ENCODE measurements at regions not wholly inside any gene's neighbourhood (a gene's known extent, or its start where the extent isn't known, plus 50 kb on each side); places are given as distances from the start of the nearest gene placed in this dataset.

GRCh38 chr16:86202267-86202666 lies 303.3 kb downstream of the IRF8 start:
- TF ChIP-seq MYC (IDR thresholded peaks at IDR 0.05; ENCODE audit: low read depth, low read length) (no peak), MAX (IDR thresholded peaks at IDR 0.05; ENCODE audit: low read depth, low read length) (no peak), POLR2A (IDR thresholded peaks at IDR 0.05; ENCODE audit: extremely low read depth, insufficient read length) (no peak), CTCF (IDR thresholded peaks at IDR 0.05; ENCODE audit: low read depth, low read length) (no peak)
- no peak for DNase-seq (ENCODE audit: low read depth)
- no peak overlapping the region for H3K4me3 ChIP-seq (ENCODE audit: low read depth, low read length)

- TF ChIP-seq CTCF (IDR thresholded peaks at IDR 0.05; ENCODE audit: low read depth, low read length): no peak
- TF ChIP-seq POLR2A (IDR thresholded peaks at IDR 0.05; ENCODE audit: extremely low read depth, insufficient read length): no peak
- no peak for TF ChIP-seq MYC (IDR thresholded peaks at IDR 0.05; ENCODE audit: low read depth, low read length)
- H3K4me3 ChIP-seq (ENCODE audit: low read depth, low read length): no peak overlapping the region
- no peak for DNase-seq (ENCODE audit: low read depth)
These were observed 303.9 kb downstream of the IRF8 start for GRCh38 chr16:86202760-86203426.

- TF ChIP-seq MYC (IDR thresholded peaks at IDR 0.05; ENCODE audit: low read depth, low read length) (no peak), CTCF (IDR thresholded peaks at IDR 0.05; ENCODE audit: low read depth, low read length) (no peak), MAX (IDR thresholded peaks at IDR 0.05; ENCODE audit: low read depth, low read length) (no peak), POLR2A (IDR thresholded peaks at IDR 0.05; ENCODE audit: extremely low read depth, insufficient read length) (no peak)
- DNase-seq (ENCODE audit: low read depth): no peak
- no peak overlapping the region for H3K4me3 ChIP-seq (ENCODE audit: low read depth, low read length)
These were observed 304.8 kb downstream of the IRF8 start for GRCh38 chr16:86203557-86204275.

- no peak for TF ChIP-seq MYC (IDR thresholded peaks at IDR 0.05; ENCODE audit: low read depth, low read length)
- no peak for DNase-seq (ENCODE audit: low read depth)
- H3K4me3 ChIP-seq (ENCODE audit: low read depth, low read length): no peak overlapping the region
These were observed 304.6 kb upstream of the FOXF1 start for GRCh38 chr16:86205521-86206245.

GRCh38 chr16:86207350-86207749 lies 303.0 kb upstream of the FOXF1 start:
- DNase-seq (ENCODE audit: low read depth): no peak
- TF ChIP-seq POLR2A (IDR thresholded peaks at IDR 0.05; ENCODE audit: extremely low read depth, insufficient read length): no peak
- TF ChIP-seq CTCF (IDR thresholded peaks at IDR 0.05; ENCODE audit: low read depth, low read length): no peak
- TF ChIP-seq MAX (IDR thresholded peaks at IDR 0.05; ENCODE audit: low read depth, low read length): no peak
- TF ChIP-seq MYC (IDR thresholded peaks at IDR 0.05; ENCODE audit: low read depth, low read length): no peak
- H3K4me3 ChIP-seq (ENCODE audit: low read depth, low read length): no peak overlapping the region

GRCh38 chr16:86209202-86209601 lies 301.1 kb upstream of the FOXF1 start:
- DNase-seq (ENCODE audit: low read depth): no peak
- no peak for TF ChIP-seq MAX (IDR thresholded peaks at IDR 0.05; ENCODE audit: low read depth, low read length)
- no peak for TF ChIP-seq POLR2A (IDR thresholded peaks at IDR 0.05; ENCODE audit: extremely low read depth, insufficient read length)
- no peak for TF ChIP-seq MYC (IDR thresholded peaks at IDR 0.05; ENCODE audit: low read depth, low read length)
- no peak for TF ChIP-seq CTCF (IDR thresholded peaks at IDR 0.05; ENCODE audit: low read depth, low read length)
- no peak overlapping the region for H3K4me3 ChIP-seq (ENCODE audit: low read depth, low read length)
